Ovary (tissue), 3 donors: ENCODE measurements at regions not wholly inside any gene's neighbourhood (a gene's known extent, or its start where the extent isn't known, plus 50 kb on each side); places are given as distances from the start of the nearest gene placed in this dataset.

Experiments used
- CTCF ChIP-seq, 3 donors: fragments of 450-650 bp in 2 of 3; fragments of 200-600 bp in 1 of 3; IDR thresholded peaks; one replicate each; pipeline versions ENCODE4 v1.5.1 to v1.8.0; 2016 to 2022; ENCODE audit warnings: antibody characterized with exemption in 3 of 3, mild to moderate bottlenecking in 1 of 3
- EP300 ChIP-seq: sonication (generic); formaldehyde crosslinking; IDR thresholded peaks from one replicate; pipeline ENCODE4 v1.6.1; 2017; ENCODE audit warnings: antibody characterized with exemption
- POLR2A ChIP-seq: fragments of 450-650 bp; IDR thresholded peaks from one replicate; pipeline ENCODE4 v1.6.1; 2017; ENCODE audit warnings: antibody characterized with exemption, mild to moderate bottlenecking, moderate library complexity
- donor health status: DM: no; HTN: no; CAD: no.

GRCh38 chr2:88874063-88874657 is 182.7 kb downstream of the RPIA start:
- peak in 1 of 3 donors; percentile 45 for TF ChIP-seq CTCF (IDR thresholded peaks at IDR 0.05)
- TF ChIP-seq POLR2A, result no peak
- TF ChIP-seq EP300, result no peak
